ENCODE measurements at regions not wholly inside any gene's neighbourhood (a gene's known extent, or its start where the extent isn't known, plus 50 kb on each side); places are given as distances from the start of the nearest gene placed in this dataset.

DNA sequence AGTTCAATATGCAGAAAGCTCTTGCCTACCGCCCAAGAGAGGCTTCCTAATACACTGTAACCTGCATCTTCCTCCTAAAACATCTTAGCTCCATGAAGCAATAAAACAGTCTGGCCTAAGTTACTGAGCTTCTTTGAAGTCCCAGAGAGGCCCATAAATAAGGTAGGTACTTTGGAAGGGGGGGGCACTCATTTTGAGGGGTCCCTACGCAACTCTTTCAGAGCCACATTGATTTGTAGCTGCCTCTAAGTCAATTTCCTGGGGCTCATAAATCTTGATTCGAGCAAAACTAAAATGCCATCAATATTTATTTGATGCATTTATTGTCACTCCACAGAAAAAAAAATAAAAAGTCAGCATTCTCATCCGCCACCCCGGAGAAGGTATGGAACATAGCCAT, 60.4 kb upstream of the SIX2 start:
- H3K36me3 ChIP-seq: no peaks in the 10 kb centered on the region
- DNase-seq: no peak
- intact Hi-C loops (cut with DNase I): no loop called here
- H3K9me3 ChIP-seq: no peaks in the 10 kb centered on the region
- H3K4me1 ChIP-seq: no peaks in the 10 kb centered on the region
- TF ChIP-seq, protein P1, sequence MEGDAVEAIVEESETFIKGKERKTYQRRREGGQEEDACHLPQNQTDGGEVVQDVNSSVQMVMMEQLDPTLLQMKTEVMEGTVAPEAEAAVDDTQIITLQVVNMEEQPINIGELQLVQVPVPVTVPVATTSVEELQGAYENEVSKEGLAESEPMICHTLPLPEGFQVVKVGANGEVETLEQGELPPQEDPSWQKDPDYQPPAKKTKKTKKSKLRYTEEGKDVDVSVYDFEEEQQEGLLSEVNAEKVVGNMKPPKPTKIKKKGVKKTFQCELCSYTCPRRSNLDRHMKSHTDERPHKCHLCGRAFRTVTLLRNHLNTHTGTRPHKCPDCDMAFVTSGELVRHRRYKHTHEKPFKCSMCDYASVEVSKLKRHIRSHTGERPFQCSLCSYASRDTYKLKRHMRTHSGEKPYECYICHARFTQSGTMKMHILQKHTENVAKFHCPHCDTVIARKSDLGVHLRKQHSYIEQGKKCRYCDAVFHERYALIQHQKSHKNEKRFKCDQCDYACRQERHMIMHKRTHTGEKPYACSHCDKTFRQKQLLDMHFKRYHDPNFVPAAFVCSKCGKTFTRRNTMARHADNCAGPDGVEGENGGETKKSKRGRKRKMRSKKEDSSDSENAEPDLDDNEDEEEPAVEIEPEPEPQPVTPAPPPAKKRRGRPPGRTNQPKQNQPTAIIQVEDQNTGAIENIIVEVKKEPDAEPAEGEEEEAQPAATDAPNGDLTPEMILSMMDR (IDR thresholded peaks at IDR 0.05): no peak
- no peaks in the 10 kb centered on the region for H3K27me3 ChIP-seq
- H3K4me3 ChIP-seq: no peak overlapping the region
- H3K9ac ChIP-seq (ENCODE audit: low read depth in 2 of 2, low read length in 2 of 2): no peak overlapping the region
- no peak overlapping the region for H3K27ac ChIP-seq

DNA sequence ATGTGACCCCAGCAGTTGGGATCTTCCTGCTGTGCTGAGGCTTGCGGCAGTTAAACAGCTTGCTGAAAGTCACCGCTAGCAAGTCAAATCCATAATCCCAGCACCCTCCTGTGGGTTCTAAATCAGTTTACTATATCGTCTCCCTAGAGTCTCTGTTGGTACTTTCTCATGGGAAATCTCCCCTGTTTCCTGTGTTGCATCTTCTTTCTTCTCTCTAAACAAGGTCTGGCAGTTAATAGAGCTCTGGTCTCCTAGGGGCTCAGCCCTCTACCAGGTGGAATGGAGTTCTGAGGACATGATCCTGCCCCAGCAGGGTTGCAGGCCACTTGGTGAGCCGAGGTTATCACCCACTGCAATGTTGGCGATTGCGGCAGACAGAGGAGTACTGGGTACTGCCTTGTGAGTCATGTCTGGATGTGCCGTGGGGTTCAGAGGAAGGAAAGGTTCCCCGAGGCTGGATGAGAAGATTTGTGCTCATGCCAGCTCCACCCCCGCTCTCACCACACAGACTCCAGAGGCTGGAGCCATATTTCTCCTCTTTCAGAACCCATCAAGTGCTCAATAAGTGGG, 59.4 kb upstream of the SIX2 start:
- no peak for DNase-seq
- Histone ChIP-seq H3K4me1 (no peaks in the 10 kb centered on the region), H3K27ac (no peak overlapping the region), H3K36me3 (no peaks in the 10 kb centered on the region), H3K9me3 (no peaks in the 10 kb centered on the region), H3K9ac (ENCODE audit: low read depth in 2 of 2, low read length in 2 of 2) (no peak overlapping the region), H3K4me3 (no peak overlapping the region), H3K27me3 (no peaks in the 10 kb centered on the region)
- intact Hi-C loops (cut with DNase I): no loop called here
- TF ChIP-seq, protein P1 (IDR thresholded peaks at IDR 0.05): no peak

DNA sequence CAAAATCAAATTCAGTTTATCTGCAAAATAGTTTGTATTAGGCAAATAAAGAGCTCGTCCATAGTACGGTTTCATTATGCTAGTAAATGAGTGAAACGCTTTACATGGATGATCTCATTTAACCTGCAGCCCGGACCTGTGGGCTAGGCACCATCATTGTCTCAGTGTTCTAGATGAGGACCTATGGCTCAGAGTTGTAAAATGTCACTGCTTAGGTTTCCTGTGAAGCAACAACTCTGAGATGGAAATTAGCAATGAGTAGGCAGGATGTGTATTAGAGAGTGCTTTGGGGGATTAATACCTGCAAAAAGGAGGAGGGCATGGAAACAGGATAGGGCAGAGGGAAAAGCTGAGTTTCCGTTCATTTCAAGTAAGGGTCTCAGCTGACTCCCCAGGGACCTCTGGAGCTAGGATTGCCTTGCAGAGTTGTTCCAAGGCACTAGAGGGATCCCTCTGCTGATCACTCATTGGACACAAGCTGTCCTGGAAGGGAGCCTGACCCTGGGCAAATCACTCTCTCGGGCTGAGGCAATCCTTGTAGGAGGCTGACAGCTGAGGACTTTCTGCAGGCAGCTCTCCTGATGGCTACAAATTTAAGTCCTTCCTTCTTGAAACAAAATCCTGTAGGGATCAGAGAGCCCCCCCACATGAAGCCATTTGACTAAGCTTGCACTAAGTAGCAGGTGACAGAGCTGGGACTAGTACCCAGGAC, 58.8 kb upstream of the SIX2 start:
- TF ChIP-seq, protein P1 (IDR thresholded peaks at IDR 0.05): no peak
- DNase-seq: no peak
- H3K27me3 ChIP-seq: no peaks in the 10 kb centered on the region
- H3K27ac ChIP-seq: no peak overlapping the region
- H3K4me1 ChIP-seq: no peaks in the 10 kb centered on the region
- H3K9ac ChIP-seq (ENCODE audit: low read depth in 2 of 2, low read length in 2 of 2): no peak overlapping the region
- H3K36me3 ChIP-seq: no peaks in the 10 kb centered on the region
- intact Hi-C loops (cut with DNase I): no loop called here
- no peak overlapping the region for H3K4me3 ChIP-seq
- H3K9me3 ChIP-seq: no peaks in the 10 kb centered on the region

Measured in colonic mucosa (tissue), 4 donors.